ENCODE measurements at regions not wholly inside any gene's neighbourhood (a gene's known extent, or its start where the extent isn't known, plus 50 kb on each side); places are given as distances from the start of the nearest gene placed in this dataset.

- TF ChIP-seq CTCF (IDR thresholded peaks at IDR 0.05) = no peak
- no peak for TF ChIP-seq POLR2AphosphoS5 (IDR thresholded peaks at IDR 0.05)
- TF ChIP-seq POLR2A (IDR thresholded peaks at IDR 0.05; ENCODE audit: low read depth) = no peak
Observed at GRCh38 chr2:234420408-234420807, 76.5 kb downstream of the ARL4C start.

Data from esophagus muscularis mucosa (tissue), 3 donors.